ENCODE measurements at regions not wholly inside any gene's neighbourhood (a gene's known extent, or its start where the extent isn't known, plus 50 kb on each side); places are given as distances from the start of the nearest gene placed in this dataset.
"Not testable (repeated sequence)": the region's sequence is repeated elsewhere in the genome, so short reads cannot be mapped to it uniquely, and the experiment has no call there.

DNA sequence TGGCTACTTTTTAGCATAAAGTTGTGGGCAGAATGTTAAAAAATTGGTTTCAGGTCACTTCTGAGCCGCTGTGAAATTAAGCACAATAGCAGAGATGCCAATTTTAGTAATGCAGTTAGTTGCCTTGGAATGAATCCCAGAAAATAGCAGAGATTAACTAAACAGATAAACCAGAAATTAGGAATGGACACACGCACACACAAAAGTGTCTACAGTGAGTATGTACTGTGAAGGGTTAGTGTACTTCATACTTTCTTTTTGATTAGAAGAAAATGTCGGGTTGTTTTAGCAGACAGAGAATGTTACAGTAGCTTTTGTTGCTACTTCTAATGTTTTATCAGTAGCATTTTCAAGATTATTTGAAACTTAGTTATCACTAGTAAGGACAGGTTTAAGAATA lies 106.7 kb downstream of the LEPR start:
- no peak for DNase-seq (ENCODE audit: low read depth in 1 of 2, low spot score in 1 of 2)

DNA sequence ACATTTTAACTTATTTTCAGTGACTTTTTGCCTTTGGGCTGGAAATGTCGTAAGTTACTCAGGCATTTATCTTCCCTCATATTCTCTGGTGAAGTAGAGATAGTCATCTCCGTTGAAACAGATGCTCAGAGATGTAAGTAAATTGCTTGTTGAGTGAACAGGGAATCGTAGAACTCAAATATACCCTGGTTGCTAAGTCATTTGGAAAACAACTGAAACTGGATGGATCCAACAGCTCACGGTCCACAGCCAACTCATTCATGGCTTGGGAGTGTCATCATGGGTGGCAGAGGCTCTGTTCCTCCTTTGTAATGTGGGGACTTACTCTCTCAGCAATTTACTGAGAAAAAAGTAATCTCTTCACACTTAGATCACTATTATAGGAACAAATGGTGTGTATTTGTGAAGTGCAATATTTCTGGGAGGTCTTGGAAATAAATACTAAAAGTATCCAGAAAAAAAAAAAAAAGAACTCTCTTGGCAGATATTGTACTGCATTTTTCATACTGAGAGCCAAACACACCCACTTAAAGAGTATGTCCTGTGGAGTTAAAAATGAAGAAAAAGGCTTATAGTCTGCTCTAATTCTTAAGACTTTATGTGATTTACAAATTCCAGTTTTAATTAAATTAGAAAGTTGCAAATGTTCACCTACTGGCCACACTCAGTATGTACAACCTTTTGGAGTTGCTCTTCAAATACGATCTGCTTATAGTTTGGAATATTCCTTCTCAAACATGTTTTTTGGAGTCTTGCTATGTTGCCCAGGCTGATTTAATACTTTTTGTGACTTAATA lies 107.4 kb downstream of the LEPR start:
- no peak for DNase-seq (ENCODE audit: low read depth in 1 of 2, low spot score in 1 of 2)

DNA sequence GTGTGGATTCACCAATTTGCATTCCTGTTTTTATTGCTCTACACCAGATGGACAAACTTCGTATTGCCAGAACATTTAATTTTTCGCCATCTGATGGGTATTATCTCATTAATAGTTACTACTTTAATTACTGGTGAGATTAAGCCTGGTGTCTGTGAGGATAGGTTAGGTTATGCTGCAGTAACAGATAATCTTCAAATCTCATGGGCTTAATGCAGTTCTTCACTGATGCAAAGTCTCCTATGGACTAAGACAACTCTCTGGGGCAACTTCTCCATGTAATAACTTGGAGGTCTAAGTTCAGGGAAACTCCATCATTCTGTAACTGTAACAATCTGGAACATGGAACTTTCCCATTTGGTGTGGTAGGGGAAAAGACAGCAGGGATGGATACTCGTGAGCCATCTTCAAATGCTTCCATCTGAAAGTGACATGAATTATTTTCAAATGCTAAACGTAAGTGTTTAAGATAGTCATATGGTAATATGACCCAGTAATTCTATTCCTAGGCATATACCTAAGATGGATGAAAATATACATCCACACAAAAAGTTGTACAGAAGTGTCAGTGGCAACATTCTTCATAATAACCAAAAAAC lies 111.6 kb downstream of the LEPR start:
- no peak for DNase-seq (ENCODE audit: low read depth in 1 of 2, low spot score in 1 of 2)

DNA sequence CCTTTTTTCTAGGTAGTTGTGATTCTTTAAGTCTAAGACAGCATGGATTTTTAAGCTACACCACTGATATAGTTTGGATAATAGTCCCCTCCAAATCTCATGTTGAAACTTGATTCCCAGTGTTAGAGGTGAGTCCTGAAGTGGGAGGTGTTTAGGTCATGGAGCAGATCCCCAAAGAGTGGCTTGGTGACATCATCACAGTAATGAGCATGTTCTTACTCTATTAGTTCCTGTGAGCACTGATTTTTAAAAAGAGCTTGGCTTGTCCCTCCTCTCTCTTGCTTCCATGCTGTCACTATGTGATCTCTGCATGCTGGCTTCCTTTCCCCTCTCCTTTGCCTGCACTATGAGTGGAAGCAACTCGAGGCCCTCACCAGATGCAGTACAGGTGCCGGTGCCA lies 115.5 kb downstream of the LEPR start:
- no peak for DNase-seq (ENCODE audit: low read depth in 1 of 2, low spot score in 1 of 2)

DNA sequence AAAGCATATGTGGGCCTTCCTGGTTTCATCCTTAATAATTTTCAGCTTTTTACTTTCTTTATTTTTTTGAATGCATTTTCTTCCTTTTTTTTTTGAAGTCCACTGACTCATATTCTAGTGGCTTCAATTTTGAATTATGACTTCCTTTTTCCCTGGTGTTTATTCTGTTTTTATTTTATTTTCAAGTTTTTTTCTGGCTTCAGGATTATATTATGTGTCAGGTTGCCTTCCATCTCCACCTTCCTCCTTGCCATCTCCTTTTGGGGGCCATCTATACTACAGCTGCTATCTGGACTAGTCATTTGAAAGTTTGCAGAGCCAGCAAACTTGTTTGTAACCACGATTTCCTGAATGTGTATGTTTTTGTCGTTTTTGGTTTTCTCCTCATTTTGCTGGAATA lies 117.6 kb downstream of the LEPR start:
- no peak for DNase-seq (ENCODE audit: low read depth in 1 of 2, low spot score in 1 of 2)

DNA sequence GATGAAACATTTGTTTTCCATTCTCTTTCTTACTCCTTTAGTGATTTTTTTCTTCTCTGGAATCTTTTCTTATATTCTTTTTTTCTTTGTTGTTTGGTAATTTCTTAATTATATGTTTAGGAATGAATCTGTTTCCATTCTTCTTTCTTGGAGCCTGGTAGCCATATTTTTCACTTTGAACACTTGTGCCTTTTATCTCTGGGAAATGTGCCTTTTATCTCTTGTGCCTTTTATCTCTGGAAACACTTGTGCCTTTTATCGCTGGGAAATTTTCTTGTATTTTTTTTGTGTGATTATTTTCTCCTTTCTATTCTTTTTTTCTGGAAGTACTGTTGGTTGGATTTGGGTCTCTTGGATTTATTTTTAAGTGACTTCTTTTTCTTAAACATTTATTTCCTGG lies 118.2 kb downstream of the LEPR start:
- no peak for DNase-seq (ENCODE audit: low read depth in 1 of 2, low spot score in 1 of 2)

DNA sequence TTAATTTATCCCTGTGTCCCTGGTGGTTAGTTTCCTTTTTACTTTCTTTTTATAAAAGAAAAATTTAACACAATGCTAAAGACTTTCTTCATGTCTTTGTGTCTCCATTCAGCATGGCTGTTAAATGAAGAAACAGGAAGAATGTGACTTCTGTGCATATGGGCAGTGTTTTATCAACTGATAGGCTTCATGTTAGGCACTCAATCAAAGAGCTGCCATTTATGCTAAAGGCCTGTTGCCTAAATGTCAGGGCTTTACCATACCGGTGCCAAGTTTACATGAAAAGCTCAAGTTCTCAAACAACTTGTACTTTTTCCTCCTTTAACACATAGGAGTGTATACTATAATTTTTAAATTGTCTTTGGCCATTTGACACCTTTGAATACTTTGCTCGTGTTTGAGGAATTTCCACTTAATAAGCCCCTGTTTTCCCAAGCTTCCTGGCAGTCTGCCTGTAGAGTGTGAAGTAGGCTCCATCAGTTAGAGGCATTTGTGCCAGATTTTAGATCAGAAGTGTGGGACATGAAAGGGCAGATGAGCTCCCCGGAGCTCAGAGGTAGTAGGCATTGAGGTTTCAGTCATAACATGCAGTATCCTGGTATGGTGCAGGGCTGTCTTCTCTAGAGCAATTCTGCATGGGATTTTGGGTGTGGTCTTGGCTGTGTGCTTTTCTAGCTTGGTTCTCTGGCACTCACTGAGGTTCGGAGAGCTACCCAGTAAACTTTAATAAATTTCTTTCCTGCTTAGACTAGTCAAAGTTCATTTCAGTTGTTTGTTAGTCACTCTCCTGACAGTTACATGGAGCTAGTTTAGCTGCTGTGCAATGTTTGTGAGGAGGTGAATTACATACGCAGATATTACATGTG lies 119.0 kb downstream of the LEPR start:
- no peak for DNase-seq (ENCODE audit: low read depth in 1 of 2, low spot score in 1 of 2)

DNA sequence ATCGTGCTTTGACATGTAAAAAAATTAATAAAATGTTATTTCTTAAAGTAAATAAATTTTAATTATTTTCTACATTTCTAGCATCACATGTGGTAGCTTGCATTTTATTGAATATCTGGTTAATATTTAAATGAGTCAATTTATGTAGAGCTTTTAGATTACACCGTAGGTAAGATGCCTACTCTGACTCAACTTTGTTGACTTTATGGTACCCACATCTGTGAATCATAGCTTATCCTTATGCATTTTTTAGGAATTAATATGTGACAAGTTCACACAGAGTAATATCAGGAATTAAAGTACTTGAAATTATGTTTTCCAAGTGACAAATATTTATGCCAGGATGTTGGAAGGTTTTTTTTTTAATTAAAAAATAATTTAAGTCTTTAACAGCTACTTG lies 120.7 kb downstream of the LEPR start:
- no peak for DNase-seq (ENCODE audit: low read depth in 1 of 2, low spot score in 1 of 2)

DNA sequence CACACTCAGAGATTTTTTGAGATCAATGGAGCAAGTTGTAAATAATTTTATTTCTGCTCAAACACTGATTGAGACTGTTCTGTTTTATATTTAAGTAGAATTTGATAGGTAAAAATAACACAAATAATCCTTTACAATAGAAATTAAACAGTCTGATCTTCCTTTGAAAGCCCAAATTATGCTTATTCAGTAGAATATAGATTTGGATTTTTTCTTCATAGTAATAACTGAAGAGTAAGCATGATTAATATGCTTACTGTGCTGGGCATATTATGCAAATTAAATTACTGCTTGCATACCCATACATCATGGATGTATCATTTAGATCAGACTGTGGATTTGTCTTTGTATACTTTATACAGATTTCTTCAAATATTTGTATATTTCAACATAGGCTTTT lies 121.4 kb downstream of the LEPR start:
- no peak for DNase-seq (ENCODE audit: low read depth in 1 of 2, low spot score in 1 of 2)

DNA sequence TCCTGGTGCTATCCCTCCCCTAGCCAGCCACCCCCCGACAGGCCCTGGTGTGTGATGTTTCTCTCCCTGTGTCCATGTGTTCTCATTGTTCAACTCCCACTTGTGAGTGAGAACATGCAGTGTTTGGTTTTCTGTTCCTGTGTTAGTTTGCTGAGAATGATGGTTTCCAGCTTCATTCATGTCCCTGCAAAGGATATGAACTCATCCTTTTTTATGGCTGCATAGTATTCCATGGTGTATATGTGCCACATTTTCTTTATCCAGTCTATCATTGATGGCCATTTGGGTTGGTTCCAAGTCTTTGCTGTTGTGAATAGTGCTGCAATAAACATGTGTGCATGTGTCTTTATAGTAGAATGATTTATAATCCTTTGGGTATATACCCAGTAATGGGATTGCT lies 122.1 kb downstream of the LEPR start:
- not testable (repeated sequence) for DNase-seq (ENCODE audit: low read depth in 1 of 2, low spot score in 1 of 2)

DNA sequence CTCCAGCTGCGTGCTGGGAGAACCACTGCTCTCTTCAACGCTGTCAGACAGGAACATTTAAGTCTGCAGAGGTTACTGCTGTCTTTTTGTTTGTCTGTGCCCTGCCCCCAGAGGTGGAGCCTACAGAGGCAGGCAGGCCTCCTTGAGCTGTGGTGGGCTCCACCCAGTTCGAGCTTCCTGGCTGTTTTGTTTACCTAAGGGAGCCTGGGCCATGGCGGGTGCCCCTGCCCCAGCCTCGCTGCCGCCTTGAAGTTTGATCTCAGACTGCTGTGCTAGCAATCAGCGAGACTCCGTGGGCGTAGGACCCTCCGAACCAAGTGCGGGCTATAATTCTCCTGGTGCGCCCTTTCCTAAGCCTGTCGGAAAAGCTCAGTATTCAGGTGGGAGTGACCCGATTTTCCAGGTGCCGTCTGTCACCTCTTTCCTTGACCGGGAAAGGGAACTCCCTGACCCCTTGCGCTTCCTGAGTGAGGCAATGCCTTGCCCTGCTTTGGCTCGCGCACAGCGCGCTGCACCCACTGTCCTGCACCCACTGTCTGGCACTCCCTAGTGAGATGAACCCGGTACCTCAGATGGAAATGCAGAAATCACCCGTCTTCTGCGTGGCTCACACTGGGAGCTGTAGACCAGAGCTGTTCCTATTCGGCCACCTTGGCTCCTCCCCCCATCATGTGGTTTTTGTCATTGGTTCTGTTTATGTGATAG lies 130.0 kb downstream of the LEPR start:
- not testable (repeated sequence) for DNase-seq (ENCODE audit: low read depth in 1 of 2, low spot score in 1 of 2)

DNA sequence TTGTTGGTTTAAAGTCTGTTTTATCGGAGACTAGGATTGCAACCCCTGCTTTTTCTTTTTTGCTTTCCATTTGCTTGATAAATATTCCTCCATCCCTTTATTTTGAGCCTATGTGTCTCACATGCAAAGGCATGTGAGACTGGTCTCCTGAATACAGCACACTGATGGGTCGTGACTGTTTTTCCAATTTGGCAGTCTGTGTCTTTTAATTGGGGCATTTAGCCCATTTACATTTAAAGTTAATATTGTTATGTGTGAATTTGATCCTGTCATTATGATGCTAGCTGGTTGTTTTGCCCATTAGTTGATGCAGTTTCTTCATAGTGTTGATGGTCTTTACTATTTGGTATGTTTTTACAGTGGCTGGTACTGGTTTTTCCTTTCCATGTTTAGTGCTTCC lies 132.0 kb downstream of the LEPR start:
- not testable (repeated sequence) for DNase-seq (ENCODE audit: low read depth in 1 of 2, low spot score in 1 of 2)

DNA sequence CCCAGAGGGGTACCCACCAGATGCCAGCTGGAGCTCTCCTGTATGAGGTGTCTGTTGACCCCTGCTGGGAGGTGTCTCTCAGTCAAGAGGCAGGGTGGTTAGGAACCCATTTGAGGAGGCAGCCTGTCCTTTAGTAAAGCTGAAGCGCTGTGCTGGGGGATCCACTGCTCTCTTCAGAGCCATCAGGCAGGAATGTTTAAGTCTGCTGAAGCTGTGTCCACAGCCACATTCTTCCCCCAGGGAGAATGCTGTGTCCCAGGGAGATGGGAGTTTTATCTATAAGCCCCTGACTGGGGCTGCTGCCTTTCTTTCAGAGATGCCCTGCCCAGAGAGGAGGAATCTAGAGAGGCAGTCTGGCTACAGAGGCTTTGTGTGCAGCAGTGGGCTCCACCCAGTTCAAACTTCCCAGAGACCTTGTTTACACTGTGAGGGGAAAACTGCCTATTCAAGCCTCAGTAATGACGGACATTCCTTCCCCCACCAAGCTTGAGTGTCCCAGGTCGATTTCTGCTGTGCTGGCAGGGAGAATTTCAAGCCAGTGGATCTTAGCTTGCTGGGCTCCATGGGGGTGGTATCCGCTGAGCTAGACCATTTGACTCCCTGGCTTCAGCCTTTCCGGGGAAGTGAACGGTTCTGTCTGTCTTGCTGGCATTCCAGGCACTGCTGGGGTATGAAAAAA lies 133.8 kb downstream of the LEPR start:
- not testable (repeated sequence) for DNase-seq (ENCODE audit: low read depth in 1 of 2, low spot score in 1 of 2)

DNA sequence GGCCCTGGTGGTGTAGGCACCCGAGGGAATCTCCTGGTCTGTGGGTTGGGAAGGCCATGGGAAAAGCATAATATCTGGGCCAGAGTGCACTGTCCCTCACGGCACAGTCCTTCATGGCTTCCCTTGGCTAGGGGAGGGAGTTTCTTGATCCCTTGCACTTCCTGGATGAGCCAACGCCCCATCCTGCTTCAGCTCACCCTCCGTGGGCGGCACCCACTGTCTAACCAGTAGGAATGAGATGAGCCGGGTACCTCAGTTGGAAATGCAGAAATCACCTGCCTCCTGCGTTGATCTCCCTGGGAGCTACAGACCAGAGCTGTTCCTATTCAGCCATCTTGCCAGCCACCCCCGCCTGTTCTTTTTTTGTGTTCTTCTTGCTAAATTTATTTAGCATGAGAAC lies 134.4 kb downstream of the LEPR start:
- DNase-seq (ENCODE audit: low read depth in 1 of 2, low spot score in 1 of 2), result no peak

DNA sequence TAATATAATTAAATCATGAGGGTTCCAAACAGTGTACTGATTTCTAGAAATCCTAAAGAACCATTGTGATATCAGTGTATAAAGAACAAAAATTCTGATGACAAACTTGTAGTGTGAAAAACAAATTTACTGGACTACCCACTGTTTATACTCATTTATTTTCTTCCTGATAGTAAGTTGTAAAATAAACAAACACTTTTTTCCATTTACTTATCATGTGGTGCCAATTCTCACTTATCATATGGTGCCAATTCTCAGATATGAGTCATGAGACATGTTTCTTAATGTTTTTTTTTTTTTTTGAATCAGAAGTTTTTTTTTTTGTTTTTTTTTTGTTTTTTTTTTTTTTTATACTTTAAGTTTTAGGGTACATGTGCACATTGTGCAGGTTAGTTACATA lies 137.7 kb downstream of the LEPR start:
- no peak for DNase-seq (ENCODE audit: low read depth in 1 of 2, low spot score in 1 of 2)

DNA sequence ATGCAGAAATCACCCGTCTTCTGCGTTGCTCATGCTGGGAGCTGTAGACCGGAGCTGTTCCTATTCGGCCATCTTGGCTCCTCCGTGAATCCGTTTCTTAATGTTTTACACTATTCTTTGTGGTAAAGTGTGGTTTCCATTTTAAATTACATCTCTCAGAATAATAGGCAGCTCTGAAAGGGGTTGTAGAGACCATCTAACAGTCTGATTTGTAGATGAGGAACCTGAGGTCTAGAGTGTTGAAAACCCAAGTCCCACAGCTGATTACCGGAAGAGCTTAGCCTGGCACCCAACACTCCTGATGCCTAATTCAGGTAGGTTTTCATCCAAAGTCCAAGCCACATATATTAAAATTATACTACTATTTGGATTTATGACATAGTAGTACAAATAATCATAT lies 144.0 kb downstream of the LEPR start:
- no peak for DNase-seq (ENCODE audit: low read depth in 1 of 2, low spot score in 1 of 2)

DNA sequence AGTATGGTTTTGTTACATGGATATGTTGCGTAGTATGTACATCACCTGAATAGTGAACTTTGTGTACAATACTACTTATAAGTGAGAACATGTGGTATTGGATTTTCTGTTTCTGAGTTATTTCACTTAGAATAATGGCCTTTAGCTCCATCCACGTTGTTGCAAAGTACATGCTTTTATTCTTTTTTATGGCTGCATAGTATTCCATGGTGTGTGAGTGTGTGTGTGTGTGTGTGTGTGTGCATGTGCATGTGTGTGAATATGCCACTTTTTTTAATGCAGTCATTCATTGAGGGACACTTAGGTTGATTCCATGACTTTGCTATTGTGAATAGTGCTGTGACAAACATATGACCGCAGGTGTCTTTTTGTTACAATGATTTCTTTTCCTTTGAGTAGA lies 147.8 kb downstream of the LEPR start:
- no peak for DNase-seq (ENCODE audit: low read depth in 1 of 2, low spot score in 1 of 2)

DNA sequence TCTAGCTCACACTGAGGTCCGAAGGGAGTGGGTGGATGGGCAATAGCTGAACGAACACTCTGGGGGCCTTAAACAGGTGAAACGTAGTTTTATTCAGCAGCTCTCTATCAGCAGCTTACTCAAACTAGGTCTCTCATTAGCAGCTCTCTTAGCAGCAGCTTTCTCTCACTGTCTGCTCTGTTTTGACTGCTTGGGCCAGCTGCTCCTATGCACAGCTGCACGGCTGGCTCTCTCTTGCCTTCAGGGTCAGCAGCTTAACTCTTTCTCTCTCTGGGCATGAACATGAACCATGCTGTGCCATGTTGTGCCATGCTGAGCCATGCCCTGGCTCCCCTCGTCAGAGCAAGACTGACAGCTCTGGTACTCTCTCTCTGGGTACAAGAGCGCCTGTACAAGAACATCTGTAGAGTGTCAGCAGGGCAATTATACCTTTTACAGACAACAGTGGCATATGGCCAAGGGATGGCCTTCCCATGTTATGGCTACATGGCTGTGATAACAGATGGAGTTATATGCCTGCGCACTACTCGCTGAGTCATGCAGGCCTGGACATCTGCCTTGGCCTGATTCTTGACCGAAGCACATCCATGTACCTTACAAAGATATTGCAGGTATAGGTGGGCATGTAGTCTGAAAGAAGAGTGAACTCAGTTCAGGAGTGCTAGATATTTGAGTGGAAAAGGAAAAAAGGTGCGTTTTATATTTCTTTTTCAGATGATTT lies 152.4 kb downstream of the LEPR start:
- DNase-seq (ENCODE audit: low read depth in 1 of 2, low spot score in 1 of 2), result no peak

DNA sequence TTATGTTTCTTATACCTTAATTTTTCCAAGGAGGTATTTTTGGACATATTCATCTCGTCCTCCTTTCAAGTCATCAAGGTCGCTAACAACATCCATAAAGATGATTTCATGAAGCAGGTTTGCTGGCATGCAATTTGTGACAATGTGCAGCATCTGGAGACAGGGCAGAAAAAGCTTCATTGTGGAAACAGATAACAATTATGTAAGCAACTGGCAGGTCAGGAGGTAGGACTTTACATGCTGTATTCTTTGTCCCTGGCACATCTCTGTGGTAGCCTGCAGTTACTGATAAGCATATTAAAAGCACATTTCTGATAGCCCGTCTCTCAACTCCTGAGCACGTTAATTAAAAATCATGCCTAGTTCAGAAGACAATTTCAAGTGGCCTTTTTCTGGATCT lies 156.8 kb downstream of the LEPR start:
- DNase-seq (ENCODE audit: low read depth in 1 of 2, low spot score in 1 of 2), result no peak

DNA sequence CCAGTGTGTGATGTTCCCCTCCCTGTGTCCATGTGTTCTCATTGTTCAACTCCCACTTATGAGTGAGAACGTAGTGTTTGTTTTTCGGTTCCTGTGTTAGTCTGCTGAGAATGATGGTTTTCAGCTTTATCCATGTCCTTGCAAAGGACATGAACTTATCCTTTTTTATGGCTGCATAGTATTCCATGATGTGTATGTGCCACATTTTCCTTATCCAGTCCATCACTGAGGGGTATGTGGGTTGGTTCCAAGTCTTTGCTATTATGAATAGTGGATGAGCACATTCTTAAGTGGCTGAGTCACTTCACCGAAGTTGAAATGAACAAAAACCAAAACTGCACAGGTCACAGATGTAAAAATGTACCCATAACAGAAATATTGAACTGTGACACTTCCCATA lies 157.5 kb downstream of the LEPR start:
- DNase-seq (ENCODE audit: low read depth in 1 of 2, low spot score in 1 of 2), result not testable (repeated sequence)
